ENCODE measurements at regions not wholly inside any gene's neighbourhood (a gene's known extent, or its start where the extent isn't known, plus 50 kb on each side); places are given as distances from the start of the nearest gene placed in this dataset.

DNA sequence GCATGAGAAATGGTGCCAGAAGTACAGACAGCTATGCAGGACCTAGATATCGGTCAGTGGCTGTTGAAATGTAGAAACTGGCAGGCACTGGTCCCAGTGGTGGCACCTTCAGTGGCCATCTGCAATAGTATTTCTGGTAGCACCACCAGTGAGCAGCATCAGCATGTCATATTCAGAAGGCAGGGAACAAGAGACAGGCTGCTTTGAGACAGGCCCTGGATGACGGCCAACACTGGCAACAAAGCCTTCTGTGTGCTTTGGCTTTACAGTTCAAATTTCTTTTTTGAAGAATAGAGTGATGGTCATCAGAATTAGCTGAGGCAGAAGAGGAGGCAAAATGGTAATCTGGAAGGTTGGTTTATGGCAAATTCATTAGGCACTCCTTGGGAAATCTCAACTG, 273.4 kb upstream of the SLC16A7 start:
- TF ChIP-seq EZH2 (IDR thresholded peaks at IDR 0.05; ENCODE audit: low read length, missing control alignments), result no peak
- H3K9ac ChIP-seq (ENCODE audit: insufficient read depth, low read length), result no peak overlapping the region
- H3K4me1 ChIP-seq (ENCODE audit: control insufficient read depth, extremely low read depth, insufficient read depth, low read length), result no peaks in the 10 kb centered on the region
- H3K9me3 ChIP-seq (ENCODE audit: control insufficient read depth, insufficient read depth, low read depth, low read length), result no peaks in the 10 kb centered on the region
- no peaks in the 10 kb centered on the region for H3K27me3 ChIP-seq (ENCODE audit: control insufficient read depth, insufficient read depth, low read length)
- no peak overlapping the region for H3K4me2 ChIP-seq (ENCODE audit: extremely low read depth, insufficient read depth, low read length)
- no peaks in the 10 kb centered on the region for H3K36me3 ChIP-seq (ENCODE audit: control insufficient read depth, insufficient read depth, low read length)
- H3K4me3 ChIP-seq (replicated peaks in 1 of 4; ENCODE audit: control extremely low read depth in 1 of 4, insufficient read depth in 1 of 4, low read depth in 3 of 4, low read length in 4 of 4), result no peak overlapping the region
- H3K27ac ChIP-seq (ENCODE audit: insufficient read depth, low read length), result no peak overlapping the region
- no peak overlapping the region for H2AFZ ChIP-seq (ENCODE audit: low read length)
- no peaks in the 10 kb centered on the region for H3K79me2 ChIP-seq (ENCODE audit: control insufficient read depth, insufficient read depth, low read length)
- H4K20me1 ChIP-seq (ENCODE audit: control insufficient read depth, extremely low read depth, insufficient read depth, low read length), result no peaks in the 10 kb centered on the region
- no peak for DNase-seq (ENCODE audit: low read depth in 2 of 2)

DNA sequence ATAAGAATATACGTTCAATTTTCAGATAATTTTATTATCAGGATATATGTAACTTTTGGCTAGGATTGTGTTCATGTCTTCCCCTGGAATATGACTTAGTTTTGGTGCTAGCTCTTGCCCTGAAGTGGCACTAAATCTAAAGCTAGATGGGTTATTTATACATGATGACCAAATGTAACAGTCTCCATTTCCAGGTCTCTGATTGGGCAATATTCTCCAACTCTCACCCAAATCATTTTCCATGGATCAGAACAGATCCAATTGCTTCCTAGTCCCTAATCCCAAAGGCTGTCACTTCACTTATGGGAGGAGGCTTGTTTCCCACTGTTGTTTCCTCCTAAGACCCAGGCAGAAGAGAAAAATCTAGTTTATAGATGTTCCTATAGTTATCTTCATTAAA, 274.6 kb upstream of the SLC16A7 start:
- no peaks in the 10 kb centered on the region for H3K9me3 ChIP-seq (ENCODE audit: control insufficient read depth, insufficient read depth, low read depth, low read length)
- no peak overlapping the region for H3K27ac ChIP-seq (ENCODE audit: insufficient read depth, low read length)
- no peak overlapping the region for H3K9ac ChIP-seq (ENCODE audit: insufficient read depth, low read length)
- no peaks in the 10 kb centered on the region for H3K36me3 ChIP-seq (ENCODE audit: control insufficient read depth, insufficient read depth, low read length)
- H4K20me1 ChIP-seq (ENCODE audit: control insufficient read depth, extremely low read depth, insufficient read depth, low read length), result no peaks in the 10 kb centered on the region
- no peak overlapping the region for H3K4me2 ChIP-seq (ENCODE audit: extremely low read depth, insufficient read depth, low read length)
- no peaks in the 10 kb centered on the region for H3K79me2 ChIP-seq (ENCODE audit: control insufficient read depth, insufficient read depth, low read length)
- DNase-seq (ENCODE audit: low read depth in 2 of 2), result no peak
- no peak for TF ChIP-seq EZH2 (IDR thresholded peaks at IDR 0.05; ENCODE audit: low read length, missing control alignments)
- TF ChIP-seq, protein P1, sequence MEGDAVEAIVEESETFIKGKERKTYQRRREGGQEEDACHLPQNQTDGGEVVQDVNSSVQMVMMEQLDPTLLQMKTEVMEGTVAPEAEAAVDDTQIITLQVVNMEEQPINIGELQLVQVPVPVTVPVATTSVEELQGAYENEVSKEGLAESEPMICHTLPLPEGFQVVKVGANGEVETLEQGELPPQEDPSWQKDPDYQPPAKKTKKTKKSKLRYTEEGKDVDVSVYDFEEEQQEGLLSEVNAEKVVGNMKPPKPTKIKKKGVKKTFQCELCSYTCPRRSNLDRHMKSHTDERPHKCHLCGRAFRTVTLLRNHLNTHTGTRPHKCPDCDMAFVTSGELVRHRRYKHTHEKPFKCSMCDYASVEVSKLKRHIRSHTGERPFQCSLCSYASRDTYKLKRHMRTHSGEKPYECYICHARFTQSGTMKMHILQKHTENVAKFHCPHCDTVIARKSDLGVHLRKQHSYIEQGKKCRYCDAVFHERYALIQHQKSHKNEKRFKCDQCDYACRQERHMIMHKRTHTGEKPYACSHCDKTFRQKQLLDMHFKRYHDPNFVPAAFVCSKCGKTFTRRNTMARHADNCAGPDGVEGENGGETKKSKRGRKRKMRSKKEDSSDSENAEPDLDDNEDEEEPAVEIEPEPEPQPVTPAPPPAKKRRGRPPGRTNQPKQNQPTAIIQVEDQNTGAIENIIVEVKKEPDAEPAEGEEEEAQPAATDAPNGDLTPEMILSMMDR (conservative IDR thresholded peaks at IDR 0.05 in 1 of 2, IDR thresholded peaks at IDR 0.05 in 1 of 2; ENCODE audit: low read depth in 1 of 2, low read length in 2 of 2), result no peak
- H3K27me3 ChIP-seq (ENCODE audit: control insufficient read depth, insufficient read depth, low read length), result no peaks in the 10 kb centered on the region
- H2AFZ ChIP-seq (ENCODE audit: low read length), result no peak overlapping the region
- H3K4me3 ChIP-seq (replicated peaks in 1 of 4; ENCODE audit: control extremely low read depth in 1 of 4, insufficient read depth in 1 of 4, low read depth in 3 of 4, low read length in 4 of 4), result no peak overlapping the region
- no peaks in the 10 kb centered on the region for H3K4me1 ChIP-seq (ENCODE audit: control insufficient read depth, extremely low read depth, insufficient read depth, low read length)

DNA sequence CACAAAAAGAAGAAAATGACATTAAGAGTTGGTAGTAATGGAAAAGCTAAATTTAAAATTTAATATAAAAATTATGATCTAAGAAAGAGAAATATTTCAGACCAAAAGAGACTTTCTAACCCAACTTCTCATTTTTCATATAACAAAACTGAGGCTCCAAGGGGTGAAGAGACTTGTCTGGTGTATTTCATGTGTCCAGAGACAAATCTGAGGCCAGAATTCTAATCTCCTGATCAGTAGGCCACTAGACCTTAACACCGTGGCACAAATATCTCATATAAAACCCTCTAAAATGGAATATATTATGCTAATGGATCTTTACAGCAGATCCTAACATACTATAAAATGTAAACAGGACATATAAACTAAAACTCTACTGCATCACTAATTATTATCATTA, 275.7 kb upstream of the SLC16A7 start:
- Histone ChIP-seq H2AFZ (ENCODE audit: low read length) (no peak overlapping the region), H3K27ac (ENCODE audit: insufficient read depth, low read length) (no peak overlapping the region), H3K4me1 (ENCODE audit: control insufficient read depth, extremely low read depth, insufficient read depth, low read length) (no peaks in the 10 kb centered on the region), H3K27me3 (ENCODE audit: control insufficient read depth, insufficient read depth, low read length) (no peaks in the 10 kb centered on the region), H3K9me3 (ENCODE audit: control insufficient read depth, insufficient read depth, low read depth, low read length) (no peaks in the 10 kb centered on the region), H4K20me1 (ENCODE audit: control insufficient read depth, extremely low read depth, insufficient read depth, low read length) (no peaks in the 10 kb centered on the region), H3K4me2 (ENCODE audit: extremely low read depth, insufficient read depth, low read length) (no peak overlapping the region), H3K79me2 (ENCODE audit: control insufficient read depth, insufficient read depth, low read length) (no peaks in the 10 kb centered on the region), H3K9ac (ENCODE audit: insufficient read depth, low read length) (no peak overlapping the region), H3K4me3 (replicated peaks in 1 of 4; ENCODE audit: control extremely low read depth in 1 of 4, insufficient read depth in 1 of 4, low read depth in 3 of 4, low read length in 4 of 4) (no peak overlapping the region), H3K36me3 (ENCODE audit: control insufficient read depth, insufficient read depth, low read length) (no peaks in the 10 kb centered on the region)
- no peak for DNase-seq (ENCODE audit: low read depth in 2 of 2)
- TF ChIP-seq, protein P1 (conservative IDR thresholded peaks at IDR 0.05 in 1 of 2, IDR thresholded peaks at IDR 0.05 in 1 of 2; ENCODE audit: low read depth in 1 of 2, low read length in 2 of 2), result no peak
- TF ChIP-seq EZH2 (IDR thresholded peaks at IDR 0.05; ENCODE audit: low read length, missing control alignments), result no peak
